ENCODE measurements at regions not wholly inside any gene's neighbourhood (a gene's known extent, or its start where the extent isn't known, plus 50 kb on each side); places are given as distances from the start of the nearest gene placed in this dataset.

GRCh38 chr10:33414841-33415240 lies 80.4 kb upstream of the NRP1 start:
- TF ChIP-seq CTCF (IDR thresholded peaks at IDR 0.05; ENCODE audit: control extremely low read depth in 1 of 3, insufficient read depth in 1 of 3, low read depth in 1 of 3, low read length in 3 of 3), result no peak
- no peak for TF ChIP-seq CHD2 (IDR thresholded peaks at IDR 0.05; ENCODE audit: low read length)
- no peak for TF ChIP-seq ATF3 (IDR thresholded peaks at IDR 0.05; ENCODE audit: insufficient read depth, low read depth, low read length)
- no peak for TF ChIP-seq YY1 (IDR thresholded peaks at IDR 0.05; ENCODE audit: low read depth, low read length)
- no peak for TF ChIP-seq MAX (IDR thresholded peaks at IDR 0.05)
- no peak for TF ChIP-seq EP300 (IDR thresholded peaks at IDR 0.05; ENCODE audit: borderline replicate concordance in 1 of 2, low read depth in 2 of 2, low read length in 2 of 2)
- TF ChIP-seq EZH2 (IDR thresholded peaks at IDR 0.05; ENCODE audit: low read depth, low read length, severe bottlenecking), result no peak
- no peak for TF ChIP-seq POLR2A (IDR thresholded peaks at IDR 0.05; ENCODE audit: control extremely low read depth in 1 of 2, low read depth in 2 of 2, low read length in 2 of 2)
- TF ChIP-seq KDM1A (IDR thresholded peaks at IDR 0.05; ENCODE audit: borderline replicate concordance, low read length), result no peak
- no peak for TF ChIP-seq ATF2 (IDR thresholded peaks at IDR 0.05; ENCODE audit: low read length)
- TF ChIP-seq USF2 (IDR thresholded peaks at IDR 0.05; ENCODE audit: low read length), result no peak
- TF ChIP-seq TAF1 (IDR thresholded peaks at IDR 0.05; ENCODE audit: low read depth, low read length), result no peak
- no peak for TF ChIP-seq MAFK (IDR thresholded peaks at IDR 0.05; ENCODE audit: low read depth, low read length)
- no peak for TF ChIP-seq CHD1 (IDR thresholded peaks at IDR 0.05; ENCODE audit: low read depth, low read length)

Measured in H1 (cell line).